Retina (tissue), 1 donor: ENCODE measurements at regions not wholly inside any gene's neighbourhood (a gene's known extent, or its start where the extent isn't known, plus 50 kb on each side); places are given as distances from the start of the nearest gene placed in this dataset.

Experiments
- DNase-seq: peaks from one replicate; pipeline ENCODE4 v3.0.0-alpha.2; 2016

DNA sequence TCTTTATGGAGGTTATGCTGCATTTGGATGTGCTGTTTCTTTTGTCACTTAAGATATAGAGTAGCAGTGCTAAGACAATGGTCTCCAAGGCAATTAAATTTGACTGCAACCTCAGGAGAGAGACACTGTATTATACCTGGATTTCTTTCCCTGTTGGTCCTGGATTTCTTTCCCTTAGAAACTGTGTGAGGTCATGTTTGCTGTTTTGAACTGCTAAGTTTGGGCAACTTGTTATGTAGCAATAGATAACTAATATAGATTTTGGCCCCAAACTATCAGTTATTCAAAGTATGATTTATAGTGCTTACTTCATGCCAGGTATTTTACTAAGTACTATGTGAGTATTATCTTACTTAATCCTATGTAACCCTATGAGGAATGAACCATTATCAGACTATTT, 458.4 kb downstream of the HS3ST3B1 start:
- DNase-seq = no peak

GRCh38 chr17:14756479-14756878, 455.6 kb downstream of the HS3ST3B1 start:
- DNase-seq = no peak

DNA sequence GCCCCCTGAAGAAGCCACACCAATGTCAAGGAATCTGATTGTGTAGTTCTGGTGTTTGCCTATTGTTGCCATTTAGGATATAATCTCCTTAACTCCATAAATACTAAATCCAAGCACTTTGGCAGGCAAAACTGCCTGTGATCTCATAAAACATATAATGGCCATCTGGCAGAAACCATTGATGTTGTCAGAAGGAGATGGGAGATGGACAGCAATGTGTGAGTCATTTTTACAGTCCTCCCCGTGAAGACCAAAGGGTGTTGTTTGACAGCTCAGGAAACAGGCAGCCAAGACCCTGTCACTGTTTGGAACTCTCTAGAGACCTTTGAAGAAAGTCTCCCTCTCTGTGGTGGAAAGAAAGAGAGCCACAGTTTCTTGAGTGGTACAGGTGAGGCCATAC, 454.1 kb downstream of the HS3ST3B1 start:
- DNase-seq = no peak

DNA sequence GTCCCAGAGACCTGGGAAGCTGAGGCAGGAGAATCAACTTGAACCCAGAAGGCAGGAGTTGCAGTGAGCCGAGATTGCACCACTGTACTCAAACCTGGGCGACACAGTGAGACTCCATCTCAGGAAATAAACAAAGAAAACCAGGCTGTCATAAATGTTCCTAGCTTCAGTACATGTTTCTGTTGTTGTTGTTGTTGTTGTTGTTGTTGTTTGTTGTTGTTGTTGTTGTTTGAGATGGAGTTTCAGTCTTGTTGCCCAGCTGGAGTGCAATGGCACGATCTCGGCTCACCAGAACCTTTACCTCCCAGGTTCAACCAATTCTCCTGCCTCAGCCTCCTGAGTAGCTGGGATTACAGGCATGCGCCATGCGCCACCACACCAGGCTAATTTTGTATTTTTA, 452.5 kb downstream of the HS3ST3B1 start:
- no peak for DNase-seq

GRCh38 chr17:14752011-14752410, 451.1 kb downstream of the HS3ST3B1 start:
- no peak for DNase-seq

GRCh38 chr17:14750866-14751265, 450.0 kb downstream of the HS3ST3B1 start:
- DNase-seq = no peak

- no peak for DNase-seq
Measured at GRCh38 chr17:14749269-14749668, 448.4 kb downstream of the HS3ST3B1 start.

DNA sequence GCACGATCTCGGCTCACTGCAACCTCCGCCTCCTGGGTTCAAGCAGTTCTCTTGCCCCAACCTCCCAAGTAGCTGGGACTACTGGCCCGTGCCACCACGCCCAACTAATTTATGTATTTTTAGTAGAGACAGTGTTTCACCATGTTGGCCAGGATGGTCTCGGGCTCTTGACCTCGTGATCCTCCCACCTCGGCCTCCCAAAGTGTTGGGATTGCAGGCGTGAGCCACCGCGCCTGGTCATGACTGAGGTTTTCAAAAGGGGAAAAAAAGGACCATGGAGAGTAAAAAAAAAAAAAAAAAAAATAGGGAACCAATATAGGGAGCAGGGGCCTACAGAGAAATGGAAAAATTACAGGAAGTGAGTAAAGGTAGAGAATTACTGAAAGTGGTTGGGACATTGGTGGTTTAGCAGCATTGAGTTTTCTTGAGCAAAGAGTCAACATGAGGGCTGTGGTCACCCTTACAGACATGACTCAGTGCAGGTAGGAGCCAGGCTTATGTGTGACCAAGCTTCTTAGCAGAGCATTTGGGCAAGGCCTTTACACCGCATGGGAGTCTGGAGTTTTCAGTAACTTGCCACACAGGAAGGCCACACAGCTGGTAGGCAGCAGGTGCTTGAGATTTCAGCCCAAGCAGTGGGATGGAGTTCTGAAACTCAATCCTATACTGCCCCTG, 447.3 kb downstream of the HS3ST3B1 start:
- no peak for DNase-seq

GRCh38 chr17:14747603-14747950, 446.7 kb downstream of the HS3ST3B1 start:
- DNase-seq = no peak

DNA sequence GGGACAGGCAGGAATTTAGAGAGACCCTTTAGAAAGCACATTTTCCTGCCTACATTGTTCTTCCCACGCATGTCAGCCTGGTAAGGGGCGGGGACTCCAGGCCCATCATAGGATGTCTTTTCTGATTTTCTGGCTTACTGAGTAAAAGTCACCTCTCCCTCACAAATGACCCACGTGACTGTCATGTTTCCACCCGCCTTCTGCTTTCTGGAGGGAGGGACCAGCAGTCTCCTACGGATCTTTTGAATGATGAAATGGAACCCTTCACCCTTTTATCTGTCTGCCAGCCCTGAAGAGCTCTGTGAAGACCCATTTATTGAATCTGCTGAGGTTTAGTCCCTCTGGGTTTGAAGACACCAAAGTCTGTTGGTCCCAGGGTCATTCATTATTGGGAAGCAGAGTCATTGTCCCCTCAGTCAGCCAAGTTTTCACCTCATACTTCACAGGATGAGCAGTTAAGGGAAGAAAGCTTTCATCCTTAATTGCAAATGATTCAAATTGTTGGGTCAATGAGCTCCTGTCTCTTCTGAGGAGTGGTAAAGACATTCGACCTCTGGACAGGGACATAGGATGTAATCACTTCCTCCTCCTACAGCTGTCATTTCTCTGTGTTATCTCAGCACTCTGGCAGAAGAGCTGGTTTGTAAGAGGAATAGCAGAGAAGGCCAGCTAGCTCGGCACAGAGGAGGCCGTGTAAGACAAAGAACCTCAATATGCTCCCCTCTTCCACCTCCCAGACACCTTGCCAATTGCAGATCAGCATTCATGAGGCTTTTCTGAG, 446.1 kb downstream of the HS3ST3B1 start:
- DNase-seq = no peak

GRCh38 chr17:14745541-14745940, 444.7 kb downstream of the HS3ST3B1 start:
- DNase-seq = no peak

DNA sequence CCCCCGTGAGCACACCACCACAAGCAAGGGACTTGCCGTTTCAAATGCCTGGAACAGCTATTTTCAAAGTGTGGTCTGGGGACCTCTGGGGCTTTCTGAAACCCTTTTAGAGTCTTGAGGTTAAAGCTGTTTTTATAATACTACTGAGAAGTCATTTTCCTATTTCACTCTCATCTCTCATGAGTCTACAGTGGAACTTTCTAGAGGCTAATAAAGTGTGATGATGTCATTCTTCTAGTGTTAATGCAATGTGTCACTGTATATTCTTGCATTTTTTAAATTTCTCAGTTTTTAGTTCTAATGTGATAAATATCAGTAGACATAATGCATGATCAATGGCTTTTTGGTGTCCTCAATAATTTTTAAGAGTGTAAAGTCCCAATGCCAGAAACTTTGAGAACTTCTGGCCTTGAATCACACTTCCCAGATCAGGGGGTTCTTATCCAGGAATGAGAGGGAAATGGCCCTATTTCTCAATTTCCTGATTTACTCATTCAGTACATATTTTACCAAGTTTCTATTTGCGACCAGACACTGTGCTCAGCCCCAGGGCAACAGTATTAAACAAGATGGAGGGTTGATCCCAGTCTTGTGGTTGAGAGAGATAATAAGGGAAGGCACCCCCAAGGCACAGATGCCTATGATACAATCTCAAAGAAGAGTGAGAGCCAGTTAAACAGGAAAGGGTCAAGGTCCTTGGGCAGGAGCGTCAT, 444.0 kb downstream of the HS3ST3B1 start:
- DNase-seq = no peak

DNA sequence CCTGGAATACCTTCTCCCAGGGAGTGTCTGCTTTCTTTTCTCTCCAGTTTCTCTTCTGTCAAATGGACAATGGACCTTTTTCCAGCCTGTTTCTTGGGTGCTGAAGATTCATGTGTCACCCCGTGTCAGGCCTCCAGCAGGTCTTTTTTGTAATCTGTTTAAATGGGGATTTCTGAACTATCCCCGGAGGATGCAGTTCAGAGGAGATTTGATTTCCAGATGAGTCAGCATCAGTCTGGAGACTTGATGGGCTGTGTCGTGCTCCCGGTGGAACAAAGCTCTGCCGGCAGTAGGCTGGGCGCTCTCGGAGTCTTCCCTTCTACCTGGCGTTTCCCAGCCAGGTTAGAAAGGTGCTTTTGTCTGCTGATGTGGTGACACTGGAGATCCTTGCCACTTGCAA, 440.6 kb downstream of the HS3ST3B1 start:
- DNase-seq = no peak

DNA sequence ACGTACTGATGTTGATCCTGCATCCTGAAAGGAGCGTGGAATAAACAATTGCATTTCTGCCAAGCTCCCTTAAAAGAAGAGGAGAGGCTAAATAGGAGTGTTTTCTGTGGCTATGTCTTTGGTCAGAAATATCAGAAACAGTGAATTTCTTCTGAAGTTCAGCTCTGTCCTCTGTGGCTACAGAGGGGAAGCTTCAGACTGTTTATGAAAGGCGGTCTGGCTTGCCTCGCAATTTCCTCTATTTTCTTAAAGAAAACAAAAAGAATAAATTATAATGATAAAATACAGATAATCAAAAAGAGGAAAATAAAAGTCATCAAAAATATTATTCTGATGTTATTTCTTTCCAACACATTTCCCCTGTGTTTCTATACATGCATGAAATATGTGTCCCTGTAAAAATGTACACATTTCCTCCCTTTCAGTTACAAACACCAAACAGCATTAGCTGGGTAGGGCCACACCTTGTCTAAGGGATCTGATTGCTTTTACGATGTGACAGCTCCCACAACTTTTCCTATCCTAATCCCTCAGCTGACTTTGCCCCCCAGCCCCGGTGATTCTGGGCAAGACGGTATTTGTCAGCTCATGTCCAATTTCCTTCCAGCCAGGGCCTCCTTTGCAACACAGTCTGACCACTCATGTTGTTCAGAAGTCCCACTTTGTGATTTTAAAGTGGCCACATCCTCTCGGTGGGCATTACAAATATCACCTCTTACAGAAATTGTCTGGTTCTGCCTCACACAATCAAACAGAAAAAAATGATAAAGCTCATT, 439.0 kb downstream of the HS3ST3B1 start:
- DNase-seq = no peak

DNA sequence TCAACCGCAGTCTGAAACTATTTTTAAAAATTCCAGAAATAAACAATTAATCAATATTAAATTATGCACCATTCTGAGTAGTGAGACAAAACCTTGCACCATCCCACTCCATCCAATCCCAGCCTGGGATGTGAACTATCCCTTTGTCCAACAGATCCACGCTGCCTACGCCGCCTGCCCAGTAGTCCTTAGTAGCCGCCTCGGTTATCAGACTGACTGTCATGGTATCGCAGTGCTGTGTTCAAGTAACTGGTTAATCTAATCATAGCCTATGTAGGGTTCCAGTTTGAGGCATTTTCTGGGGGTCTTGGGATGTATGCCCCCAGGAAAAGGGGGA, 437.7 kb downstream of the HS3ST3B1 start:
- no peak for DNase-seq

DNA sequence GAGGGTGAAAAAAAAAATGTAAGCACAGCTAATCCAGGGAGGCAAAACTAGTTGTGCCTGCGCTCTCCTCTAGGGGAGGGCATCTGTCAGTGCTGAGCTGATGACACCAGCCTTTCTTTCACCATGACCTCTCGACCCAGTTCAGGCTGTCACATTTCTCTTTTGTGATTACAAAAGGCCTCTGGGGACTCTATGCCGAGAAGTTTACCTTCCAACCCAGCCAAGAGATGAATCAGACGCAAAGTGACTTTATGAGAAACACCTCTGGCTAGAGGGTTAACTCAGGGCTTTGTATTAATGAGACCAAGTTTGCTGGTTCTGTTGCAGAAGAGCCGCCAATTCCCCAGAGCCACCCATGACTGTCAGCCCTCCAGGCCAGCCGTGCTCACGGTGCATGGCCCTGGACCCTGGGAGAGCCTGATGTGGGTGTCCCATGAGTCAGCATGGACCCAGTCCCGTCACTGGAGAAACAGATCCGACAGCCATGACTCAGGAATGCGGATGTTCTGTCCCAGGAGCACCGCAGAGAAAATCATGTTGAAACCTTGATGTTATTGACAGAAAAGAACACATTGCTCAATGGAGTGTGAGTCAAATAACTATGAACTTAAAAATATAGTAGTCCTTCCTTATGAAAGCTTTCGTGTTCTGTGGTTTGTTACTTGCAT, 437.2 kb downstream of the HS3ST3B1 start:
- peak; percentile 62 for DNase-seq

GRCh38 chr17:14736631-14737030, 435.8 kb downstream of the HS3ST3B1 start:
- no peak for DNase-seq

DNA sequence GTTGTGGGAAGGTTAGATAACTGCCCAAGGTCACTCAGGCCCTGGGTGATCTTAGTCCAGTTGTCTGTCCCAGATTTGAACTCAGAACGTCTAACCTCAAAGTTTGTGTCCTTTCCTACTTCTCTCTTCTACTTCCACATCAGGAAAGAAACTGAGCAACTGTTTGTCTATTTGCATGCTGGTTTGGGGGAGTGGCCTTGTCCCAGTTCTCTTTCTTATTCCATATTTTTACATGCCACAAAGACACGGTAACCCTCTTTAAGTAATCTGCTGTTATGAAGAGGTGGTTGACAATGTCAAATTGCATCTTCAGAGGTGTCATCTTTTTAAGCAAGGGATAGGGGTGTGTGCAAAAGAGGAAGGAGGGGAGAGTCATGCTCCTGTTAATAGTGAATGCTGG, 432.5 kb downstream of the HS3ST3B1 start:
- no peak for DNase-seq

- no peak for DNase-seq
Measured at GRCh38 chr17:14732211-14732610, 431.3 kb downstream of the HS3ST3B1 start.

GRCh38 chr17:14731591-14731990, 430.7 kb downstream of the HS3ST3B1 start:
- DNase-seq = no peak

DNA sequence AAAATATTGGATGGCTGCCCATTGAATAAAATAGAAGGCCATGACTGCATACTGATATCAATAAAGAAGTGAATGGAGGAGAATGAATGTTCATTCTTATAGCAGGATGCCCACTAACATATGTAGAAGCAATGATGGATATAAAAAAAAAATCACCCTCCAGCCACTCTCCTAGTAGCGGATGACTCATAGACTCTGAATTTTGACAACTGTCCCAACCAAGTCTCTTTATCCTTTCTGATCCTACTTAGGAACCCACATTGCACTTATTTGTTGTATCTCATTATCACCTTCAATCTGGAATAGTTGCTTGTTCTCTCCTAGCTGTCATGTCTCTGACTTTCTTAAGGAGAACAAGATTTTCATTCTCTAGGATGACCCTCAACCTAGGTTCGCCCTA, 429.9 kb downstream of the HS3ST3B1 start:
- no peak for DNase-seq

DNA sequence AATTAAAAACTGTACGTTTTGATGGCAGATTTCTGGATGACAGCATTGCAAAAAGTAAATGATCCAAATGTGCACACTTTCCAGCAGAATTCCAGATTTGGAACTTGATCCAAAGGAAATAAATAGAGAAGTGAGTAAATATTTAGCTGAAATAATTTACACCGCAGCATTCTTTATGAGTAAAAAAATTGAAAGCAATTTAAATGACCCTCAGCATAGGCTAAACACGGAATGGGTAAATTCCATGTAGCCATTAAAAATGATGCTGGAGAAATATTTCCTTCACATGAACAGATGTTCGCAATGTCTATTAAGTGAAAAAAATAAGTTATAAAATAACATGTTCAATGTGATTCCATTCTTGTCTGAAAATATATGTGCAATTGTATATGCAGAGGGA, 424.8 kb downstream of the HS3ST3B1 start:
- no peak for DNase-seq

- DNase-seq = no peak
Measured at GRCh38 chr17:14724770-14725169, 423.9 kb downstream of the HS3ST3B1 start.
